OCI-LY3 (cell line): ENCODE measurements at regions not wholly inside any gene's neighbourhood (a gene's known extent, or its start where the extent isn't known, plus 50 kb on each side); places are given as distances from the start of the nearest gene placed in this dataset.

Experiments used
- H2AFZ ChIP-seq: fragments of 200-600, 300-600 bp; shearing (Covaris generic); 2 replicates; pipeline ENCODE4 v1.6.0; 2014; ENCODE audit warnings: antibody characterized with exemption, low read depth, low read length
- H3K27ac ChIP-seq: fragments of 200-600, 300-600 bp; sonication (generic); 2 replicates; pipeline ENCODE4 v1.5.1; 2014; ENCODE audit warnings: mild to moderate bottlenecking, low read length, moderate library complexity, mixed read lengths
- H3K27me3 ChIP-seq: fragments of 200-600, 300-600 bp; sonication (generic); 2 replicates; pipeline ENCODE4 v1.6.1; 2014; ENCODE audit warnings: low read depth, low read length, mixed read lengths
- H3K36me3 ChIP-seq: fragments of 200-600, 300-600 bp; sonication (generic); replicated peaks from 2 replicates; pipeline ENCODE3; 2014; ENCODE audit warnings: low read depth, low read length, mixed read lengths
- H3K4me1 ChIP-seq: fragments of 300-600, 200-600 bp; sonication (generic); 2 replicates; pipeline ENCODE4 v1.6.1; 2014; ENCODE audit warnings: low read length, mixed read lengths
- H3K4me2 ChIP-seq: fragments of 200-600, 300-600 bp; sonication (generic); 2 replicates; pipeline ENCODE4 v1.6.1; 2014; ENCODE audit warnings: low read length, mixed read lengths
- H3K4me3 ChIP-seq: fragments of 300-600, 200-600 bp; sonication (generic); 2 replicates; pipeline ENCODE4 v1.5.1; 2014; ENCODE audit warnings: antibody characterized with exemption, mild to moderate bottlenecking, low read length, moderate library complexity
- H3K79me2 ChIP-seq: fragments of 300-600, 200-600 bp; shearing (Covaris generic); 2 replicates; pipeline ENCODE4 v1.6.1; 2014; ENCODE audit warnings: mild to moderate bottlenecking, low read length, mixed read lengths
- H3K9ac ChIP-seq: fragments of 300-600, 200-600 bp; shearing (Covaris generic); 2 replicates; pipeline ENCODE4 v1.6.0; 2014; ENCODE audit warnings: mild to moderate bottlenecking, low read length, moderate library complexity
- H3K9me3 ChIP-seq: fragments of 200-600, 300-600 bp; shearing (Covaris generic); 2 replicates; pipeline ENCODE4 v1.6.1; 2014; ENCODE audit warnings: low read length, mixed read lengths; ENCODE audit not compliant: insufficient read depth
- H4K20me1 ChIP-seq: fragments of 200-600, 300-600 bp; sonication (generic); 2 replicates; pipeline ENCODE4 v1.6.1; 2016; ENCODE audit warnings: low read length, mixed read lengths; ENCODE audit not compliant: insufficient read depth
- EZH2phosphoT487 ChIP-seq: fragments of 200-600 bp; shearing (Covaris generic); IDR thresholded peaks from 2 replicates; pipeline ENCODE4 v1.6.1; 2018; ENCODE audit warnings: antibody characterized with exemption, mixed run types, low read depth
- TF ChIP-seq, protein P1 (sequence below): fragments of 200-600, 300-600 bp; sonication (generic); IDR thresholded peaks from 2 replicates; pipeline ENCODE4 v1.5.1; 2014; ENCODE audit warnings: antibody characterized with exemption, low read length, low read depth

DNA sequence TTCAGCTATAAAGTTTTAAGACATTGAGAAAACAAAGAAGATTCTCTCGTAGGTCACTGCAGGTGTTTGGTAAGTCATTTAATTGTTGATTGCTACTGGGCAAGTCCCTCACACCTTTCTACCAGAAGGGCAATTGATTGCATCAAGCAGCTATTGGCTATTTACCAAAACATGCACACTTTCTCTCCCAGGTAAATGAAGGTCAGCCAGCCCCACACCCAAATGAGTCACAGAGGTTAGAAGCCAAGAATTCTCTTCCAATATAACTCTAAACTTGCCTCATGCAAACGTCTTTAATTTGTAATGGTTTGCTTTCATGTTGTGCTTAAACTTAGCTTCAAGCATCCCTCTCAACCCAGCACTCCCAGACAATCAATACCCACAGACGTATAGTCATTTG is 475.3 kb upstream of the ADGRL2 start:
- Histone ChIP-seq H4K20me1 (no peaks in the 10 kb centered on the region), H3K79me2 (no peaks in the 10 kb centered on the region), H3K9ac (no peak overlapping the region), H3K9me3 (no peaks in the 10 kb centered on the region), H2AFZ (no peak overlapping the region), H3K36me3 (no peaks in the 10 kb centered on the region), H3K4me2 (no peak overlapping the region), H3K4me3 (no peak overlapping the region), H3K27ac (no peak overlapping the region), H3K4me1 (no peaks in the 10 kb centered on the region), H3K27me3 (no peaks in the 10 kb centered on the region)
- TF ChIP-seq, protein P1, sequence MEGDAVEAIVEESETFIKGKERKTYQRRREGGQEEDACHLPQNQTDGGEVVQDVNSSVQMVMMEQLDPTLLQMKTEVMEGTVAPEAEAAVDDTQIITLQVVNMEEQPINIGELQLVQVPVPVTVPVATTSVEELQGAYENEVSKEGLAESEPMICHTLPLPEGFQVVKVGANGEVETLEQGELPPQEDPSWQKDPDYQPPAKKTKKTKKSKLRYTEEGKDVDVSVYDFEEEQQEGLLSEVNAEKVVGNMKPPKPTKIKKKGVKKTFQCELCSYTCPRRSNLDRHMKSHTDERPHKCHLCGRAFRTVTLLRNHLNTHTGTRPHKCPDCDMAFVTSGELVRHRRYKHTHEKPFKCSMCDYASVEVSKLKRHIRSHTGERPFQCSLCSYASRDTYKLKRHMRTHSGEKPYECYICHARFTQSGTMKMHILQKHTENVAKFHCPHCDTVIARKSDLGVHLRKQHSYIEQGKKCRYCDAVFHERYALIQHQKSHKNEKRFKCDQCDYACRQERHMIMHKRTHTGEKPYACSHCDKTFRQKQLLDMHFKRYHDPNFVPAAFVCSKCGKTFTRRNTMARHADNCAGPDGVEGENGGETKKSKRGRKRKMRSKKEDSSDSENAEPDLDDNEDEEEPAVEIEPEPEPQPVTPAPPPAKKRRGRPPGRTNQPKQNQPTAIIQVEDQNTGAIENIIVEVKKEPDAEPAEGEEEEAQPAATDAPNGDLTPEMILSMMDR = no peak
- TF ChIP-seq EZH2phosphoT487 = no peak

DNA sequence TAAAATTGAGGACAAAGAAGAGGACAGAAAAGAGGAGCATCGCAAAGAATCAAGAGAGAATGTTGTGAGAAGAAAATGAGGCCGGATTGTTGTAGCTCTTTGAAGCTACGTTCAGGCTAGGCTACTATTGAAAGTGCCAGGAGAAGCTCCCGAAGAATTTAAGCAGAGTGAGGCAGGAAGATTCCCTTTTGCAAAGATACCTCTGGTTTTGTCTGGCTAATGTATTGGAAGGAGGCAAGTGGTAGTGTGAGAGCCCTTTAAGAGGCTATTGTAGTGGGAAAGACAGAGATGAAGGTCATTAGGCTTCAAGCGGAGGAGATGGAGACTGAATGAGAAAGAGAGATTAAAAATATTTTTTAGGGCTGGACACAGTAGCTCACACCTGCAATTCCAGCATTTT is 476.9 kb upstream of the ADGRL2 start:
- H3K27ac ChIP-seq = no peak overlapping the region
- no peaks in the 10 kb centered on the region for H3K27me3 ChIP-seq
- H3K4me1 ChIP-seq = no peaks in the 10 kb centered on the region
- TF ChIP-seq, protein P1 = no peak
- no peak for TF ChIP-seq EZH2phosphoT487
- H3K79me2 ChIP-seq = no peaks in the 10 kb centered on the region
- H3K4me3 ChIP-seq = no peak overlapping the region
- no peak overlapping the region for H3K4me2 ChIP-seq
- H2AFZ ChIP-seq = no peak overlapping the region
- no peaks in the 10 kb centered on the region for H4K20me1 ChIP-seq
- H3K36me3 ChIP-seq = no peaks in the 10 kb centered on the region
- no peak overlapping the region for H3K9ac ChIP-seq
- no peaks in the 10 kb centered on the region for H3K9me3 ChIP-seq

DNA sequence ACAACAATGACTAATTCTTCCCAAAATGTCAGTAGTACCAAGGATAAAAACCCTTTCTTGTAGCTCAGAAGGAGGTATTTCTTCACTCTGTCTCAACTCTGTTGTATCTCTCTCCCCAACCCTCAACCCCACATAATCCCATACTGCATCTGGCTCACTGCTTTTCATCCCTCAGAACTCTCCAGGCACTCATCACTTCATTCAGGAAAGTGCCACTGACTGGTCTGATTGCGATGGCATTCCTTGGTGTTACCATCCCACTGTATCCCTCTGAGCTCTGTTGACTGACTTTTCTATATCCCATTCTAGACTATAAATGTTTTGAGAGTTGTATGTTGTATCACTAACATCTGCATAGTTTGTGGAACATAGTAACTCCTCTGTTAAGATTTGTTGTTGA is 483.5 kb upstream of the ADGRL2 start:
- Histone ChIP-seq H3K4me1 (no peaks in the 10 kb centered on the region), H4K20me1 (no peaks in the 10 kb centered on the region), H3K79me2 (no peaks in the 10 kb centered on the region), H3K27ac (no peak overlapping the region), H3K4me2 (no peak overlapping the region), H3K36me3 (no peaks in the 10 kb centered on the region), H3K27me3 (no peaks in the 10 kb centered on the region), H3K4me3 (no peak overlapping the region), H3K9ac (no peak overlapping the region), H3K9me3 (no peaks in the 10 kb centered on the region), H2AFZ (no peak overlapping the region)
- no peak for TF ChIP-seq EZH2phosphoT487
- TF ChIP-seq, protein P1 = no peak

DNA sequence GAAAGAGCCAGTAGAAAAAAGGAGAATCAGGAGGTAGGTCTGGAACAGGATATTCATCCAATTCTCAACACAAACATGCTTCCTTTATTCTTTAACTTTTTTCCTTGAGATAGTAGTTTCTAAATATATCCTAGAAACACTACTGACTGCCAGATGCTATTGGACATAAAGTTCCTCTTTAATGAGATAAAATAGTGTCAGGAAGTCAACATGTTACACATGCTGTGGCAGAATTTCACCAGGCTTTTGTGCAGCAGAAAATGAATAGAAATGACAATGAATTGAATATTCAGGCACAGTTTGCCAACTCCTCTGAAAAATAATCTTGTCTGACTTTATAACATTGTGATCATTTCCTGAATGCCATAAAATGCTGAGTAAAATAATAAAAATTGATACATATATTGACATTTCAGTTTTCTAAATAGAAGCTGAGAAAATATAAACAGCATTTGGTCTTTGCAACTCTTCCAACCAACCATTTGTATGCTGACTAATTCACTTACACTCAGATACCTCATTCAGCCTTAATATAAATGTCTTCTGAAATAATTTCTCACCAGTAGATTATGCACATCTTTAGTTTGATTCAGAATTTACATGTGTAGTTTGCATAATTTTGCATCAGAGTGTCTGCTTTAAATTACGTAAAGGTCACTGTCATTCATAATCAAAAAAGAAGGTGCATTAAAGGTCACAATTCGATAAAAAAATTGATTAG is 486.1 kb upstream of the ADGRL2 start:
- H3K36me3 ChIP-seq = no peaks in the 10 kb centered on the region
- no peak for TF ChIP-seq EZH2phosphoT487
- TF ChIP-seq, protein P1 = no peak
- no peak overlapping the region for H3K4me3 ChIP-seq
- H3K27ac ChIP-seq = no peak overlapping the region
- no peak overlapping the region for H3K4me2 ChIP-seq
- H3K9me3 ChIP-seq = no peaks in the 10 kb centered on the region
- H2AFZ ChIP-seq = no peak overlapping the region
- H4K20me1 ChIP-seq = no peaks in the 10 kb centered on the region
- no peaks in the 10 kb centered on the region for H3K79me2 ChIP-seq
- no peaks in the 10 kb centered on the region for H3K27me3 ChIP-seq
- H3K9ac ChIP-seq = no peak overlapping the region
- no peaks in the 10 kb centered on the region for H3K4me1 ChIP-seq
